HepG2 (cell line): ENCODE measurements at regions not wholly inside any gene's neighbourhood (a gene's known extent, or its start where the extent isn't known, plus 50 kb on each side); places are given as distances from the start of the nearest gene placed in this dataset.

Experiments
- ATAC-seq: fragments of 200-7000 bp; cut with Tn5 transposase; 3 replicates; pipeline ENCODE4 v1.9.1; 2020; ENCODE audit warnings: mild to moderate bottlenecking, moderate library complexity
- BruUV-seq: library from RNA; stranded (reverse); fragments of 400-500 nt; replicated peaks from 2 replicates; lab custom pipeline; 2021; lab: Mats Ljungman, UMichigan
- CTCF ChIA-PET: fragments of 300-600 bp; formaldehyde crosslinking; extraction: SDS; loops from one replicate; lab custom pipeline; 2021; ENCODE audit warnings: low total read pairs, inconsistent platforms, low intra/inter-chr PET ratio; lab: Yijun Ruan, JAX
- POLR2A ChIA-PET: fragments of 350-600 bp; sonication (Branson Sonifier 250); formaldehyde crosslinking; loops from one replicate; lab custom pipeline; 2020; ENCODE audit warnings: antibody characterized with exemption, inconsistent platforms; lab: Yijun Ruan, JAX
- DNase-seq: peaks from one replicate; pipeline ENCODE4 v3.0.0-alpha.2; 2015; ENCODE audit warnings: low spot score
- FAIRE-seq: peaks from 3 replicates; lab custom pipeline; 2011; peaks lifted over from hg19 to GRCh38; lab: Jason Lieb, UNC
- H2AFZ ChIP-seq: one replicate; pipeline ENCODE4 v1.6.1; 2011; ENCODE audit warnings: low read length, inconsistent platforms
- H3K27ac ChIP-seq: fragments of 300-600 bp; 3 replicates; pipeline ENCODE4 v1.8.0; 2011; ENCODE audit warnings: mixed run types, mild to moderate bottlenecking, mixed read lengths, low read length, inconsistent platforms; ENCODE audit not compliant: insufficient read depth; ENCODE audit errors: extremely low read length
- H3K27me3 ChIP-seq, 2 experiments: fragments of 200-600 bp in 1 of 2; 2 replicates in 1 of 2; 3 replicates in 1 of 2; pipeline versions ENCODE4 v1.6.0 to v1.8.0; 2011; ENCODE audit warnings: low read length in 2 of 2, mild to moderate bottlenecking in 2 of 2, moderate library complexity in 2 of 2, inconsistent platforms in 1 of 2; ENCODE audit not compliant: insufficient read depth in 2 of 2, control insufficient read depth in 1 of 2
- H3K36me3 ChIP-seq, 2 experiments: fragments of 200-600 bp in 1 of 2; replicated peaks in 1 of 2; 2 replicates in 1 of 2; 3 replicates in 1 of 2; pipeline versions ENCODE4 v1.5.1 to v1.8.0; 2011; ENCODE audit warnings: low read length in 2 of 2, inconsistent platforms in 1 of 2; ENCODE audit not compliant: insufficient read depth in 2 of 2, control insufficient read depth in 1 of 2
- H3K4me1 ChIP-seq: 2 replicates; pipeline ENCODE4 v1.5.1; 2012; ENCODE audit warnings: low read length, inconsistent platforms; ENCODE audit not compliant: insufficient read depth
- H3K4me2 ChIP-seq: 2 replicates; pipeline ENCODE4 v1.6.0; 2011; ENCODE audit warnings: low read depth, low read length, inconsistent platforms
- H3K4me3 ChIP-seq, 3 experiments: fragments of 200-600 bp in 1 of 3; sonication (generic), shearing (Covaris generic) in 1 of 3; replicated peaks in 1 of 3; 2 replicates each; pipeline ENCODE4 v1.5.1; 2011 to 2016; ENCODE audit warnings: low read length in 3 of 3, inconsistent platforms in 2 of 3, low read depth in 2 of 3, mild to moderate bottlenecking in 2 of 3, control low read depth in 1 of 3, mixed read lengths in 1 of 3; ENCODE audit not compliant: insufficient read depth in 1 of 3
- H3K79me2 ChIP-seq: one replicate; pipeline ENCODE4 v1.6.1; 2011; ENCODE audit warnings: low read length, inconsistent platforms; ENCODE audit not compliant: insufficient read depth
- H3K9ac ChIP-seq: 2 replicates; pipeline ENCODE4 v1.6.0; 2011; ENCODE audit warnings: mild to moderate bottlenecking, low read depth, low read length, inconsistent platforms; ENCODE audit not compliant: insufficient read depth
- H3K9me3 ChIP-seq: 2 replicates; pipeline ENCODE4 v1.5.1; 2012; ENCODE audit warnings: mild to moderate bottlenecking, low read length
- H4K20me1 ChIP-seq: 2 replicates; pipeline ENCODE4 v1.6.0; 2011; ENCODE audit warnings: inconsistent platforms, mild to moderate bottlenecking, low read length, moderate library complexity; ENCODE audit not compliant: insufficient read depth
- ATF1 ChIP-seq: IDR thresholded peaks from 2 replicates; pipeline ENCODE4 v1.6.1; 2016; ENCODE audit warnings: mild to moderate bottlenecking, control low read depth
- KDM3A ChIP-seq: IDR thresholded peaks from 2 replicates; pipeline ENCODE4 v1.6.1; 2018; ENCODE audit warnings: low read depth, missing compliant biosample characterization
- MEIS2 ChIP-seq: sonication (generic); formaldehyde crosslinking; IDR thresholded peaks from 2 replicates; pipeline ENCODE4 v1.9.0; 2021; ENCODE audit warnings: mild to moderate bottlenecking, missing genetic modification reagents
- MTF2 ChIP-seq: sonication (generic); formaldehyde crosslinking; IDR thresholded peaks from 2 replicates; pipeline ENCODE4 v1.5.0; 2020; ENCODE audit warnings: missing genetic modification reagents, borderline replicate concordance
- RFX1 ChIP-seq: fragments of 450-650 bp; IDR thresholded peaks from 2 replicates; pipeline ENCODE4 v1.6.1; 2017
- SMYD3 ChIP-seq: sonication (generic); formaldehyde crosslinking; IDR thresholded peaks from 2 replicates; pipeline ENCODE4 v1.8.1; 2023; ENCODE audit warnings: mild to moderate bottlenecking, missing genetic modification reagents
- ZNF12 ChIP-seq: sonication (generic); formaldehyde crosslinking; IDR thresholded peaks from 2 replicates; pipeline ENCODE4 v1.5.0; 2020; ENCODE audit warnings: missing genetic modification reagents
- ZNF672 ChIP-seq: sonication (generic); formaldehyde crosslinking; IDR thresholded peaks from 2 replicates; pipeline ENCODE4 v1.8.1; 2022; ENCODE audit warnings: missing genetic modification reagents
- ZNF792 ChIP-seq: IDR thresholded peaks from 2 replicates; pipeline ENCODE4 v1.6.1; 2016
- WGBS: methylation state at CpG from one replicate; pipeline ENCODE4 v1.1.6; 2017; ENCODE audit warnings: low lambda C conversion rate; 5-methylcytosine and 5-hydroxymethylcytosine counted together
- in situ Hi-C: cut with HindIII; loops from 2 replicates; pipeline ENCODE4 v1.10.0; 2017; ENCODE audit warnings: low pct_unique_long_range_greater_than_20kb; ENCODE audit not compliant: extremely low pct_ligation_motif_present
- intact Hi-C: fragments of 100-400 bp; cut with micrococcal nuclease; formaldehyde crosslinking; loops from one replicate; pipeline ENCODE4 v1.10.0; 2022; ENCODE audit not compliant: unreplicated experiment
- TF ChIP-seq, protein P1 (sequence below): sonication (generic); formaldehyde crosslinking; IDR thresholded peaks from 2 replicates; pipeline ENCODE4 v1.9.0; 2021; ENCODE audit warnings: missing genetic modification reagents, mild to moderate bottlenecking, borderline replicate concordance
- TF ChIP-seq, protein P2 (sequence below): sonication (generic); formaldehyde crosslinking; IDR thresholded peaks from 2 replicates; pipeline ENCODE4 v1.5.0; 2020; ENCODE audit warnings: missing genetic modification reagents

DNA sequence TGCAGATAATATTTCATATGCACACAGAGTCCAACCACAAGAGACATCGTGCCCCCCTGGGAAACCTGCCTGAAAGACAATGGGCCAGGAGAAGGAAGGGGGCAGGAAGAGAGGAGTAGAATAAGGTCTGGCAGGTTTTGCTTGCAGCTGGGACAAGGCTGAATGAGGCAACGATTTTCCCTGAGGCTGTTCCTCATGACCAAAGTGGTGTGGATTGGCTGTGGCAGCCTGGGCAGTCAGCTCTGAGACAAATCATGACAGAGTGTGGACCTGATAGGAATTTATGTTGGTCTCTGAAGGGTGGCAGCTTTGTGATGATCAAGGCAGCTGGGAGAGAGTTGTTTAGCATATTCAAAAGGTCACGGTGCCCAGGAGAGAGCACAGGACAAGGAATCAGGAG is 119.3 kb downstream of the NMUR2 start:
- no peak overlapping the region for H3K4me2 ChIP-seq

More for the DNA sequence above, 119.3 kb downstream of the NMUR2 start:
- H3K9ac ChIP-seq: no peak overlapping the region
- no peaks in the 10 kb centered on the region for H3K36me3 ChIP-seq
- H3K27me3 ChIP-seq: no peaks in the 10 kb centered on the region
- ChIA-PET CTCF (no interaction called here), POLR2A (no interaction called here)
- no peak overlapping the region for H3K4me3 ChIP-seq
- no peak overlapping the region for H2AFZ ChIP-seq
- H3K27ac ChIP-seq: no peak overlapping the region
- no peaks in the 10 kb centered on the region for H3K79me2 ChIP-seq
- BruUV-seq: no TSS peak
- intact Hi-C loops (no loop called here), in situ Hi-C loops (no loop called here)
- no peak for TF ChIP-seq SMYD3 (CRISPR knock-in tag)
- no peak for TF ChIP-seq ZNF792 (CRISPR knock-in tag)
- no peak for TF ChIP-seq ZNF672 (CRISPR knock-in tag)
- no peak for TF ChIP-seq MEIS2 (CRISPR knock-in tag)
- no peak for TF ChIP-seq ATF1 (CRISPR knock-in tag)
- TF ChIP-seq, protein P1, sequence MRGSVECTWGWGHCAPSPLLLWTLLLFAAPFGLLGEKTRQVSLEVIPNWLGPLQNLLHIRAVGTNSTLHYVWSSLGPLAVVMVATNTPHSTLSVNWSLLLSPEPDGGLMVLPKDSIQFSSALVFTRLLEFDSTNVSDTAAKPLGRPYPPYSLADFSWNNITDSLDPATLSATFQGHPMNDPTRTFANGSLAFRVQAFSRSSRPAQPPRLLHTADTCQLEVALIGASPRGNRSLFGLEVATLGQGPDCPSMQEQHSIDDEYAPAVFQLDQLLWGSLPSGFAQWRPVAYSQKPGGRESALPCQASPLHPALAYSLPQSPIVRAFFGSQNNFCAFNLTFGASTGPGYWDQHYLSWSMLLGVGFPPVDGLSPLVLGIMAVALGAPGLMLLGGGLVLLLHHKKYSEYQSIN (CRISPR knock-in tag): no peak
- TF ChIP-seq KDM3A: no peak
- TF ChIP-seq ZNF12 (CRISPR knock-in tag): no peak
- TF ChIP-seq RFX1: no peak
- no peak for TF ChIP-seq MTF2
- TF ChIP-seq, protein P2, sequence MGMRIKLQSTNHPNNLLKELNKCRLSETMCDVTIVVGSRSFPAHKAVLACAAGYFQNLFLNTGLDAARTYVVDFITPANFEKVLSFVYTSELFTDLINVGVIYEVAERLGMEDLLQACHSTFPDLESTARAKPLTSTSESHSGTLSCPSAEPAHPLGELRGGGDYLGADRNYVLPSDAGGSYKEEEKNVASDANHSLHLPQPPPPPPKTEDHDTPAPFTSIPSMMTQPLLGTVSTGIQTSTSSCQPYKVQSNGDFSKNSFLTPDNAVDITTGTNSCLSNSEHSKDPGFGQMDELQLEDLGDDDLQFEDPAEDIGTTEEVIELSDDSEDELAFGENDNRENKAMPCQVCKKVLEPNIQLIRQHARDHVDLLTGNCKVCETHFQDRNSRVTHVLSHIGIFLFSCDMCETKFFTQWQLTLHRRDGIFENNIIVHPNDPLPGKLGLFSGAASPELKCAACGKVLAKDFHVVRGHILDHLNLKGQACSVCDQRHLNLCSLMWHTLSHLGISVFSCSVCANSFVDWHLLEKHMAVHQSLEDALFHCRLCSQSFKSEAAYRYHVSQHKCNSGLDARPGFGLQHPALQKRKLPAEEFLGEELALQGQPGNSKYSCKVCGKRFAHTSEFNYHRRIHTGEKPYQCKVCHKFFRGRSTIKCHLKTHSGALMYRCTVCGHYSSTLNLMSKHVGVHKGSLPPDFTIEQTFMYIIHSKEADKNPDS (CRISPR knock-in tag): no peak
- 0% methylated on average over 3 of the region's 3 CpGs for WGBS
- no peaks in the 10 kb centered on the region for H3K9me3 ChIP-seq
- no peak for FAIRE-seq
- no peaks in the 10 kb centered on the region for H4K20me1 ChIP-seq
- no peaks in the 10 kb centered on the region for H3K4me1 ChIP-seq
- no peak for ATAC-seq
- DNase-seq: no peak
